GM21447 (cell line): ENCODE measurements at regions not wholly inside any gene's neighbourhood (a gene's known extent, or its start where the extent isn't known, plus 50 kb on each side); places are given as distances from the start of the nearest gene placed in this dataset.

Experiments used
- ATAC-seq: cut with Tn5 transposase; IDR thresholded peaks from one replicate; pipeline ENCODE4 v1.9.1; 2021; ENCODE audit not compliant: unreplicated experiment

- no peak for ATAC-seq
Observed at GRCh38 chr6:1123386-1124375, 188.2 kb upstream of the FOXQ1 start.

DNA sequence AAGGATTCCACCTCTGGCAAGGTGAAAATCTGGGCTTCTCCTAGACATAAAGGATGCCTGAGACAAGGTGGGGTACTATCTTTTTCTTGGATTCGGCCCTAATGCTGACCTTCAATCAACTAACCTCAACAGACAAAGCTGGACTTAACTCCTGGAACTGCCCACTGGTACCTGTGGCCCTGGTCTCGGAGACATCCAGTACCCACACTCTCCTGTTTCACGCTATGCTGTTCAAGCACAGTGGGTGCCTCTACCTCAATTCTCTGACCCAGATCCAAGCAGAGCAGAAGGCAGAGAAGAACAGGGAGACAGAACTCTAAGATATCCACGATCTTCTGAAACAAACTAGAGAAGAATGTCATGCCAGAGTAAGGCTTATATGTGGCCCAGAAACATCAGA, 189.8 kb upstream of the FOXQ1 start:
- ATAC-seq, result no peak

GRCh38 chr6:1118287-1118647, 193.6 kb upstream of the FOXQ1 start:
- ATAC-seq, result no peak

DNA sequence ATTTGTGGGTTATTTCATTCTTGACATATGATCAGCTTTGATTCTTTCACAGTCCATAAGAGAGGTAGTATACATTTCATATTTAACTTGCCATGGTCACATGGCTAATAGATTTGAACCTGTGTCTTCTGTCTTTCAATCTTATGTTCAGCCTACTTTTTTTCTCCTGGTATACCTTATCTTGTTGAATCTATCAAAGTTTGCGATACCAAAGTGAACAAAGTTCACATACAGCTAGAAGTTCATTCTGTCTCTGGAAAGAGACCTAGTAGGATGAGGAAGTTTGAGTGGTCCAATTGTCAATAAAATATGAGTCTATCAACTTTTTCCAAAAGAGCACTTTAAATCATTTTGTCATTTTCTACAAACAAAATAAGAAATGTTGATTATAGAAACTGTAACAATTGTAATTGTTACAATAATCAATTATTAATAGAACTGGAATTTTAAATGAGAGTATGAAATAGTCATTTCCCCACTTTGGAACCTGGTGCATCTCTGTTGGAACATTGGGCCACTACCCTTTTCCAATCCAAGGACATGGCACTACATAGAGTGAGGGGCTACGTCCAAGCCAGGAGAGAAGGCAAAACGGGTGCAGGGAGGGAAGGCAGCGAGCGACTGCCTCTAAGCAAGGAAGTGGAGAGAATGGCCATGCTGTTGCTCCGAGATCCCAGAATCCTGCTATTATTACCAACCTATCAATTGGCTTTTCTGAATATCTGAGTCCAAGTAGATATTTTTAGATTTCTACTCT, 194.2 kb upstream of the FOXQ1 start:
- no peak for ATAC-seq

DNA sequence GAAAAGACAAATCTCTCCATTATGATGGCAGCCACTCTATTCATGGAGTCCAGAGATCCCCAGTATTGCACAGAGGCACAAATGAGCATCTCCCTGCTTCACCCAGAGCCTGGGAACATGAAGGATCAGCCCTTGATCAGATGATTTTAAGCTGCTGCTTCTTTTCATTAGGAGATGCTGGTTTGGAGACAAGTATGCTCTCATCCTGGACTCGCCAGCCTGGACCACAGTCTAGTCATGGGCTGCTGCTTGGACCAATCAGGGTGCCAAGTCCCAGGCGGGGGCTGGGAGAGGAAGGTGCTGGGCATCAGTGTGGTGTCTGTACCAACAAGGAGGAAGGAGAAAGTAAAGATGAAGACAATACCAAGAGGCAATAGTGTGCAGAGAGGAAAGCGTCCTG, 195.7 kb upstream of the FOXQ1 start:
- ATAC-seq, result no peak

- no peak for ATAC-seq
Observed at GRCh38 chr6:1113916-1114540, 197.9 kb upstream of the FOXQ1 start.

DNA sequence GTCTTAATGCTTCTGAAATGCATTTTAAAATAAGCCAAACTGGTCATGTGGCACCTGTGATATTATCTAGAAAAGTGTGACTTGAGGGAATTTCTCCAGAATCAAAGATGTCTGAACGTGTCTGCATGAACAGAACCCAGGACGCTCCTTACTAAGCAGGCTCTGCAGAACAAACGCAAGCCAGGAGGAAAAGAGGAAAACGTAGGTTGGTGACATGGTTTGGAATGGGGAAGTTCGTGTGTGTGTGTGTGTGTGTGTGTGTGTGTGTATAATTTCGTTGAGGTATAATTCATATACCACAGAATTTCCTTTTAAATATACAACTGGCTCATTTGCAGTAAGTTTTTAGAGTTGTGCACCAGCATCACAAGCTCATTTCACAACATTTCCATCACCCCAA, 200.5 kb upstream of the FOXQ1 start:
- no peak for ATAC-seq

DNA sequence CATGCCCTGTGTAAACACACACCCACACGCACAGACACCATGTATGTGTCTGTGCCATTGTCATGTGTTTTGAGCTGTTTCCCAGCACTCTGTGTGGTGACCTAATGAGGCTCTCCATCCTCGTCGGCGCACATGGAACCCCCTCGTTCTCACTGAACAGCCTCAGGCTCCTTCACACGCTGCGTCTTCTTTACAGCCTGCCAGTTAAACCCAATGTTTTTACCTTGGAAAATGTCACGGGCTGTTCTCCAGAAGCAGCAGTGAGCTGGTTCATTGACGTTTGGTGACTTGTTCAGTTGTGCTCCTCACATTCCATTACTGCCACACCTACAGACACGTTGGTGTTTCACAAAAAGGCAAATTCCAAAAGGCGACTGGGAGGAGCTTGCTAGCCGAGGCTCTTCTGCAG, 201.0 kb upstream of the FOXQ1 start:
- ATAC-seq, result no peak

DNA sequence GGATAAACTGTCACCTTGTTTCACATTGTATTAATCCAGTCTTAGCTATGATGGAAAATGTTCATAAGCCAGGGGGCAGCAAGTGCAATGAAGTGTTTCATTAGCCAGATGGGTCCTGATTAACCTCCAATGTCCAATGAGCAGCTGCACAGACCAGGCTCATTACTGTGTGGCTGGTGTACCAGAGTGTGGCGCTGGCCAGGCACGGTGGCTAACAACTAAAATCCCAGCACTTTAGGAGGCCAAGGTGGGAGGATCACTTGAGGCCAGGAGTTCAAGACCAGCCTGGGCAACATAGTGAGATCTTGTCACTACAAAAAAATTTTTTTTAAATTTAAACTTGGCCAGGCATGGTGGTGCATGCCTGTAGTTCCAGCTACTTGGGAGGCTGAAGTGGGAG, 201.7 kb upstream of the FOXQ1 start:
- ATAC-seq, result no peak

DNA sequence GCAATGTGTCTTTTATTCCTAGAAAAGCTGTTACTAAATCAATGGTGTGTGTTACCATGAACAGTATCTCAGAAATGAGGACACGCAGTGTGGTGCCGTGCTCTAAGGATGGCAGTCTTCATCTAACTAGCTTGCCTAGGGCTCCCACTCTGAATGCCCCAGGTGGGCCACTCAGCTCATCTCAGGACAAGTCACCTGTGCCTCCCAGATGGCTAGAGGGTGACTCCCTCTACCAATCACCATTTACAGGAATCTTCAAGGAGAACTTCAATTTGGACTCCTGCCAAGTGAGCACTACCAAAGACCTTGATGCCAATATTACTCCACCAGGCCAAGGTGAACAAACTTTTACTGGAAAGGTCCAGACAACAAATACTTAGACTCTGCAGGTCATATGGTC, 202.8 kb upstream of the FOXQ1 start:
- no peak for ATAC-seq

- ATAC-seq, result no peak
Observed at GRCh38 chr6:1108198-1108597, 203.7 kb upstream of the FOXQ1 start.

DNA sequence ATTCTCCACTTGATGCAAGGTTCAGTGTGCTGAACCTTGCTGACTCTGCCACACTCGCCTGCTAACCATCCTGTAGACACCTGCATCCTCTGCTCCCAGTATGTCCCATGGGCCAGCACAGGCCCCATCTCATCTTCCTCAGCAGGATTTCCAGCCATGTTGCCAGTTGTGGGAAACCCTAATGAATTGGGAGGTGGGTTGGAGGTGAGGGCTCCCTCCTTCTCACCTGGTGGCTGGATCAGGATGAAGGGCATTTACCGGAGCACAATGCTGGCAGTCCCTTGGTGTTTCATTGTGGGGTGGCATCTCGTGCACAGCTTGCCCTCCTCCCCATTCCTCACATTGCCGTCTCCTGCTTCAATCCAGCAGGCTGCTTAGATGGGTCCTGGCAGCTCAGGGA, 204.3 kb upstream of the FOXQ1 start:
- ATAC-seq, result no peak

- no peak for ATAC-seq
Observed at GRCh38 chr6:1105833-1106400, 206.0 kb upstream of the FOXQ1 start.

- no peak for ATAC-seq
Observed at GRCh38 chr6:1104988-1105670, 206.8 kb upstream of the FOXQ1 start.

- ATAC-seq, result no peak
Observed at GRCh38 chr6:1103945-1104623, 207.8 kb upstream of the FOXQ1 start.

- ATAC-seq, result no peak
Observed at GRCh38 chr6:1103021-1103420, 208.9 kb upstream of the FOXQ1 start.

DNA sequence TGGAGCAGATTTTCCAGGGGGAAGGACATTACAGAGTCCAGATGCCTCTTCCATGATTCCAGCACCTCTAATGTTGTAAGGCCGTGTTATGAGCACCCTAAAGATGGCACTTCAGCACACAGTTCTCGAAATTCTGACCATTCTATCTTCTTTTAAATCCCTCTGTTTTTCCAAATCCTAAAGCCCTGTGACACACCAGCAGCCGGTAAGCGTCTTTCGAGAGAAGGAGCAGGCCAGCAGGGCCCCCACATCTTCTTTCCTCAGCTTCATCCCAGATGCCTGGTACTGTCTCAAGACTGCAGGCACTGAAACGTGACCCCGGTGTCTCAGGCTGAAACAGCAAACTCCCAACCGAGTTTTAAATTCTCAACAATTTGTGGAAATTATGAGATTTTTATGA, 211.6 kb upstream of the FOXQ1 start:
- ATAC-seq, result no peak

- no peak for ATAC-seq
Observed at GRCh38 chr6:1099264-1099663, 212.6 kb upstream of the FOXQ1 start.

DNA sequence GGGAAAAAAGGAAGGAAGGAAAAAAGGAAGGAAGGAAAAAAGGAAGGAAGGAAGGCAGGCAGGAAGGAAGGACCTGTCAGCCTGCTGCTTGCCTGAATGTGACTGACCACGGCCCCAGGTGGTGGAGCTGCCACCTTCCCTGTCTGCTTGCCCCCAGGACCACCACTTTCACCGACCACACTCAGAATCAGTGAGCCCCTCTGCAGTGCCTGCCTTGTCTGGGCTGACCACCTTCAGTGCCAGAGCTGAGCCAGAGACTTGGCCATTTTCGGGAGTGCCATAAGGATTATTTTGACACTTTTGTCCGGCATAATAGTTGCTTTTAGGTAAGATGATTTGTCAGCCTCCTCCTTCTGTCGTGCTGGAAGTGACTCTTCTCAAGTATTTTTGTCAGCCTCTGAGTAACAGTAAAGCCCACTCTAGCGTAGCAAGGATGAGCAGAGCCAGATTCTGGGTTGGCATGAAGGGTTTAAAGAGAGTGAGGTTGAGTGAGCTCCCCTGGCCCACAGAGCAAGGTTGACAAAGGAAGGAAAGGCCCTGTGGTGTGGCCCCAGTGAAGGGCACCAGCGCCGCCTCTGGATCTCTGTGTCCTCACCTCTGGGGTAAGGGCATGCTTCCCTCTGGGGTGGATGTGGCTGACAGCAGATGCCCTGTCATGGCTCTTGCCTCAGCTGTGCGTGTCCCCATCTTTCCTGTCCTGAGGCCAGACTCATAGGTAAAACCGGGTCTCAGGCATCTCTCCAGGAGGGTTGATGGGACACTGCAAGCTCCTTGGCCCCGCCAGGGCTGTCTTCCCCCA, 214.7 kb upstream of the FOXQ1 start:
- no peak for ATAC-seq
